Kasumi-1 (cell line): ENCODE measurements at regions not wholly inside any gene's neighbourhood (a gene's known extent, or its start where the extent isn't known, plus 50 kb on each side); places are given as distances from the start of the nearest gene placed in this dataset.
A peak's percentile ranks its signal among the peaks of the same experiment; 100 is the strongest.

Experiments used
- DNase-seq, 2 experiments: peaks; one replicate each; lab custom pipeline; 2025; lab: John Stamatoyannopoulos, UW

DNA sequence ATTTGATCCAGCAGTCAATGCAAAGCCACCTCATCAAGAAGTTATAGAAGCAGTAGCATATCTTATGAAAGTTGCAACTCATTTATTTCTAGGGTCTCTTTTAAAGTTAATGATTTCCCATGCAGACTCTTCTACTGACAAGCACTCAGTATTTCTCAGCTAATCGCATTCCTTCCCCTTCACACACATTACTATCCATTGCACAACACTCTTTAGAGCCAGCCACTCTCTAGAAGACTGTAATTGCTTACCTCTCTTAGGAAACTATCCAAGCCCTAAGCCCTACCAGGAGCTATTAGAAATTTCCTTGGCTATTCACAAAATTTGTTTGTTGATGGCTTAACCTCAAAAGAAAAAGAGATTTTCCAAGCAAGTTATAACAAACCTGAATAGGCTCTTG is 106.0 kb downstream of the ADAMTS1 start:
- DNase-seq: no peak

DNA sequence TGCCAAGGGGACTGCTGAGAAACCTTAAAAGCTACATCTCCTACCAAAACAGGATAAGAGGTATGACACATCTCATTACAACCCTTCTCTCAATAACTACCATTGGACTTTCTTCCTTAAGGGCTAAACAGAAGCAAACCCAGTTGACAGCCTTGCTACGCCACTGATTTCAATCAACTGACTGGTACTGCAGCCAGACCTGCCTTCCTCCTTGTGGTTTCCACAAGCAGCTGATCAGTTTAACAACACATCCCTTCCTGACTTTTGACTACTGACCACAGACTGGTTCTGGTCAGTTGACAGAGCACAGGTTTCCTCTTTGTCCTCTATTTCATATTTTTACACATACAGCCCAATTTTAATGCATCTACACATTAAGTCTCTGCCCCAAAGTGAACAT is 108.8 kb downstream of the ADAMTS1 start:
- peak in 1 of 2 experiments; percentile 15 for DNase-seq

DNA sequence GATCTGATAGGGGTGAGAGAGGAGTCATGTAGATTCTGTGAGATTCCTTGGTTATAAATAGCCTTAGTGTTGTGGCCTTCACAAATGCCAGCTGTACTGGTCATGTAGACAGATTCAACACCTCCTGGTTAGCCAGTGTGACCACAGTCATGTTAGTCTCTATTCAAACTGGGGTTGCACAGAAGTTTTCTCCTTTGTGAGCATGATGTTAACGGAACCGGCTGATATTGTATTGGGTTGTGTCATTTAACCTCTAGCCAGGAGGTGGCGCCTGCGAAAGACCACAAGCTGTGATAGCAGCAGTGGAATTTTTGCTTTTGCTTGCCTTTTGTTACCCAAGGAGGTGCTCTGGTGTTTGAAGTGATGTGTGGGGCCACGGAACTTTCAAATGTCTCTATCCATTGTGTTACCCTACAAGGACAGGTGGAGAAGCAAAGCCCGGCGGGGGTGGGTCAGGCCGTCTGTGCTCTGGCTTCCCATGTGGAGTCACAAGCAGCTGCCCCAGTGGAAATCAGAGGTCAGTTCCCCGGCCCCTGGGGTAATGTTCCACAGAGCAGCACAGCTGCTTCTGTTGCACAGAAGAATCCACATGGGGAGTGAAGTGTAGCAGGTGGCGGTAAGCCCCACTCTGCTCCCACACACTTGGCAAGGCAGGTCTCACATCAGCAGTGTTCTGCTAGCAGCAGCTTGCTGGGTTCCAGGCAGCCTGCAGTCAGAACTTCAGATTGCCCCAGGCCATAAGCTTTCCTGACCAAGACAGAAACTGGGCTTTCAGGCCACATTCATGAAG is 112.6 kb downstream of the ADAMTS1 start:
- peak in 1 of 2 experiments; percentile 21 for DNase-seq

DNA sequence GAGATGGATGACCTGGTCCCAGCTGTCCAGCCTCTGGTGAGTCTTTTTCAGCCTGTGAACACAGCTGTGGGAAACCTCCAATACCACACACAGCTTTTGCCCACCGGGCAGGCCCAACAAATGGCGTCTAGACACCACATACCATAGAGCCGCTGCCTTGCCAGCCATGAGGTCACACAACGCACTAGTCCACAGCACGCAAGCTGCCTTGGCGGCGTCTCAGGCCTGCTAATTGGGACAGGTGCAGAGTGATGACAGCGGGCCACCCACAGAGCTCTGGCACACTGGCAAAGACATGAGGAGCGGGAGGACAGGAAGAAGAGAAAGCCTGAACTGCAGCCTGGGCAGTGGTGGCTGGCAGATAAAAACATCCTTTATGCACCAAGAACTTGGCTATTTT is 125.5 kb downstream of the ADAMTS1 start:
- DNase-seq: no peak

DNA sequence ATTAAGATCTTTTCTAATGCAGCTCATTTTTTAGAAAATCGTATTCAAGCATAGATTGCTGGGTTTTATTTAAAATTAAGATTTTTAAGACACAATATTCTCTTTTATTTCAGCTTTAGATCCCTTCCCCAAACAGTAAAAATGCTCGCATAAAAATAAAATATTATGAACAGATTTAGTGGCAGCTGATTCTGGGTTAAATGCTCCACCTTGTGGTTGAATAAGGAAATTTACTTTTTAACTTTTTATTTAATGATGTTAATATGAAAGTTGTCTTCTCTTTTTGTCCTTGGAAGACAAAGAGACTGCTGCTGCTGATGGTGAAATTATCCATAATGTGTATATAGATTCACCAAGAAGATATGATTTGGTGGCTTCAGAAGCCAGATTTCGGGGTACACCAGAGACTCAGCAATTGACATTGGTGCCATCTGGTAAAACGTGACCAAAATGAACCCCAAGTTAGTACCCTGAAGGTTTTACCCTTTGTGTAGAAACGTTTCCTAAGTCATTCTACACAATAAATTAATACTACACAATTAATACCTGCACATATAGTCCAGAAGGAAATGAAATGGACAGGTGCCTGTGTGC is 128.0 kb downstream of the ADAMTS1 start:
- peak; percentile 49 to 71 for DNase-seq

DNA sequence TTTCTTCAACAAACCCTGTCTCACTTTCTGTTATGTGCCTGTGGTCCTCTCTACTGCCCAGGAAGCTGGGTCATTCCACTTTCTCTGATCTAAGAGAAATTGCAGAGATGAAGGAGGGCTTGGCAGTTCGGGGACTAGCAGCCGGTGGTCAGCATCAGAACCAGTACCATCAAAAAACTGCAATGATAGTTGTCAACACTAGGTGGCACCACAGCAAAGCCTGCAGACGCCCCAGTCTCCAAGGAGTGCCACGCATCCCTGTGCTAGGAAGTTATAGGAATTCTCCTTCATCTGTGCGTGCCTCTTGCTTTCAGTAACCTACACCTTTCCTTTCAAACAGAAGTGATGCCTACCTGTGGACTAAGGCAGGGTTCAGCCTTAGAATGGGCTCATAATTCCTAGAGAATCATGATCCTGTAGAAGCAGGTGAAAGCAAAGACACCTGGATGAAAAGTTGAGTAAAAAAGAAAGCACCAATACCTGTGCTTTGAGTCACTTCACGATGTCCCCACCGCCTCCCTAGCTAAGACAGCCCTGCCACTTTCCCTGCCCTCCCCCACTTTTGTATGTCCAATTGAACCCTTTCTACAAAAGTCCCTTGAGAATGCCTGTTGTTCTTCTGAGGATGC is 129.2 kb downstream of the ADAMTS1 start:
- DNase-seq: peak; percentile 27 to 41

DNA sequence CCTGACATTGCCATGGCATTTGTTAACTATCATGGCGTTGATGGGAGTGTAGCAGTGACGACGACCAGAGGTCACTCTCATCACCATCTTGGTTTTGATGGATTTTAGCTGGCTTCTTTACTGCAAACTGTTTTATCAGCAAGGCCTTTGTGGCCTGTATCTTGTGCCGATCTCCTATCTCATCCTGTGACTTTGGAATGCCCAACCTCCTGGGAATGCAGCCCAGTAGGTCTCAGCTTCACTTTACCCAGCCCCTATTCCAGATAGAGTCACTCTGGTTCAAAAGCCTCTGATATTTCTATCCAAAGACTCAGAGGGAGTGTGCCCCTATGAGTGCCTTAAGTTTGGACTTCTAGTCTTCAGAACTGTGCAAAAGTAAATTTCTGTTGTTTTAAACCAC is 130.1 kb downstream of the ADAMTS1 start:
- DNase-seq: no peak

DNA sequence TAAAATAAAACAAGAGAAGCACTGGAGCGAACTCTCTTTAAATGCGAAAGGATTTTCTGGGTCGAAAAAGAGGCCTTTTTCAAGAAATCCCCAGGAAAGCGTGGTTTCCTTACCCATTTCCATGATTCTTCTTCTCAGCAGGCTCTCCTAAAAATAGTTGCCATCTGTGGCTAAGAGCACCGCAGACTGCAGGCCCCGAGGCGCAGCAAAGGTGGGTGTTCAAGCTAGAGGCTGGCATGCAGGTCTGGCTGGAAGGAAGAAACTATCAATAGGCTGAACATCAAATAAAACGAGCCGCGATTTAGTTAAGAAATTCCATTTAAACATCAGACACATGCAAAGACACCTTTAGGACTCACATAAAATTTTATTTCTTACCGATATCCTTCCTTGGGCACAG is 135.1 kb downstream of the ADAMTS1 start:
- DNase-seq: no peak

DNA sequence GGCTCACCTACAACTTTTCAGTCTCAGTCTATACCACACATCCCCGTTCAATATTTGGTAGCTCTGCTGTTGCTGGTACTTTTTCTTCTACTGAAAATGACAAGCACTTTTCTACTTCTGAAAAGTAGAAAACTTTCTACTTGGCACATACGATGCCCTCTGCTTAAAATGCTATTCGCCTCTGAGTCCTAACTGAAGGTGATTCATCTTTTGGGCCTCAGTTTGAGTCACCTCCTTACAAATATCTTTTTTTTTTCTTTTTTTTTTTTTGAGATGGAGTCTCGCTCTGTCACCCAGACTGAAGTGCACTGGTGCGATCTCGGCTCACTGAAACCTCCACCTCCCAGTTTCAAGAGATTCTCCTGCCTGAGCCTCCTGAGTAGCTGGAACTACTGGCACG is 136.0 kb upstream of the CYYR1 start:
- DNase-seq: no peak

DNA sequence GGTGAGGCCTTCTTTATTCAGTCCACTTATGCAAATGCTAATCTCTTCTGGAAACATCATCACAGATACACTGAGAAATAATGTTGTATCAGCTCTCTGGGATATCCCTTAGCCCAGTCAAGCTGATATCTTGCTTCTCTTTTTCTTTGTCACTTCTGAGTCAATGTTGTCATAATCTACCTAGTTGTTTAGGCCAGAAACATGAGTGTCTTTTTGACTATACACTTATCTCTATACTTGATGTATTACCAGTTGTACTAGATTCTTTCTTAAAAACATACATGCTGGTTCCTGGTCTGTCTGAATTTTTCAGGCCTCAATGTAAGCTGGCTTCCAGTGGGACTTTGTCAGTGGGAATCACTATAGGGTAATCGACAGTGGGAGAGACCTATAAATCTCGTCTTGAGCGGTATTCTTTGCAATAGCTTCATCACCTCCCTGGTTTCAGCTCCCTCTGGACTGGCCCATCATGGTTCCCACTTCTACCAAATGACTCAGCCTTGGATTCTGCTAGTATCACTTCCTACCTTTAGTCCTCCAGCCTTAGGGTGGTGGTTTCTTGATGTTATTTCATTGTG is 135.2 kb upstream of the CYYR1 start:
- DNase-seq: no peak

DNA sequence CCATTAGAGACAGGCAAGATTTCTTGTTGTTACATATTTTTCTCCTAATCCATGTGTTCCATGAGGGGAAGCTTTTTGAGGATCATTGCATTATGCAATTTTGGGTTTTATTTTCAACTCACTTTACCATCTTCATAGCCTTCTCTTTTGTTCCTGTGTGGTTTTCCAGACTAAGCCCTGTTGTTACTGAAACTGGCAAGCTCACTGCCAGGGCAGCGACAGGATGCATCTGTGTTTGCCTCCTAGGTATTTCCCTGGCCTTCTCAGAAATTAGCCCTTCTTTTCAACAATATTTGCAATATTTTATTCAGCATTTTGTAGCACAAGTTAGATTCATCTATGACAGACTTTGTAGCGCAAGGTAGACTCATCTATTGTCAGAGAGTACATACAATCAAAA is 134.2 kb upstream of the CYYR1 start:
- no peak for DNase-seq

DNA sequence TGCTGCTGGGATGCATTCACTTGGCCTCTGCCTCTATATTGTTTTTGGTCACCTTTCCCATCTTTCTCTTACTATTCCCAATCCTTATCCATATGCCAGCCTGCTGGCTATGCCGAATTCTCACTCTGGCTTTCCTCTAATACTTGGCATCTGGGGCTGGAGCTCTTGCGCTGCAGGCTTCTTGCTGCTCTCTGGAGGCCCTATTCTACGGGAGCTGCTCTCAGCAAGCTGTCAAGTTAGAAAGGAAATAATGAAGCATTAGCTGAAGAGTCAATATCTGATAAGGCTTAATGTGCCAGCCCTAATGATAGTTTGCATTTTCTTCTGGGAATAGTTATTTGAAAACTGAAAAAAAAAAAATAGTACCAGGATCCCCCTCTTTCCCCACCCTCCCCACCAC is 125.3 kb upstream of the CYYR1 start:
- DNase-seq: no peak

DNA sequence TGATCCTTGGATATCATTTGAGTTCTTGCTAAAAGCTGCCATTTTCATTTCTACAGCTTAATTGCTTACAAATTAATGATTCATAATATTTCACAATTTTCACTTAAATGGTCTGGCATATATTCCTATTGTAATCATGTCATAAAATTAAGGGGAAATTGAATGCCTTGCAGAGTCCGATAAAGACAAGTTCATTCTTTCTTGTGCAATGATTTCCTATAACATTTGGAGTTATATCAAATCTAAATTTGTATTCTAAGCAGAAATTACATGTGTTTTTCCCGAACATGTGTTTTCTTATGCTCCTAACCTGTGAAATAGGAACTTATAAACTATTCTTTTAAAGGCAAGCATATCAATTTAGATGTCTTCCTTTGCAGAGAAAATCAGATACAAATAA is 118.3 kb upstream of the CYYR1 start:
- no peak for DNase-seq

DNA sequence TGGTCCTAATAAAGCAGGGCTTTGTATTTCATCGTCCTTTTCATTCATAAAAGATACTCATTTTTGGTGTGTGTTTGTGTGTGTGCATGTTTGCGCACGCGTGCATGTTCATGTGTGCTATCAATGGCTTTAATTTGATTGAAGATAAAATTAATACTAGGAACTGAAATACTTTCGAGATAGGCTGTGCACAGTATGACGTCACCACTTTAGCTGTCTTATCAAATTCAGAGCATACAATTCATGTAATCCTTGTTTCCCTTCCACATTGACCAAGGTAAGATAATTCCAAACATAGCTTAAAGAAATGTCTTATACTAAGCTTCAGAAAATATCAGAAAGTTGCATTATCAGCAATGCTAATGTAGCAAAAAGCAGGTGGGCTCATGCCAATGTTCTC is 113.6 kb upstream of the CYYR1 start:
- DNase-seq: no peak

DNA sequence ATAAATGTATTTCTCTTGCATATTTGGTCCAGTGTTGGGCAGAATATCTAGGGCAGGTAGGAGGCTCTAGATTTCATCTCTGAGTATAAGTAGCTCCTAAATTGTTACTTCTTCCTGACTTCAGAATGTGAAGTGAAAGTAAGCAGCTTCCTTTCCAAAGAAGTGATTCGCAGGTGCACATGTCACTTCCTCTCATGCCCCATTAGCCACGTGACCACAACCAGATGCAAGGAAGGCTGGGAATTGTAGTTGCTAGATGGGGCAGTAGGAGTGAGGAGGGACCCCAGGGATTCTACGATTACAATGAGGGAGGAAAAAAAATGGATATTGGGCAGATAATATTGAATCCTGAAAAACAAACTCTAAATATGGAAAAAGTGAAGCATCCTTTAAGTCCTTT is 113.2 kb upstream of the CYYR1 start:
- DNase-seq: peak in 1 of 2 experiments; percentile 2

DNA sequence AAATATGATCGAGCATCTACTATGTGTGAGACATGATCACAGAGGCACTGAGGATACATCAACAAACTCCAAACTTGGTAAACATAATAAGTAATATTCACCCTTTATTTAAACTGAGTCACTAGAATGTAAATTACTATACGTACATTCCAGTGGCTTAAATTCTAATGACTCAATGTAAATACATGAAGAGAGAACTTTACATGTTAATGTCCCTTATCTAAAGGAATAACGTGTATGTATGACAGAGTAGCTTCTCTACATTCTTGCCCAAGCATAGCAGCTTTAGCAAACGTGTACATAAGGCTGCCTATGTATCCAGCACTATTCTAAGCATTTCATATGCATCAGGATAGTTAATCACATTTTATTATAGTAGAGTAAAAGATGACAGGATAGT is 111.8 kb upstream of the CYYR1 start:
- no peak for DNase-seq

DNA sequence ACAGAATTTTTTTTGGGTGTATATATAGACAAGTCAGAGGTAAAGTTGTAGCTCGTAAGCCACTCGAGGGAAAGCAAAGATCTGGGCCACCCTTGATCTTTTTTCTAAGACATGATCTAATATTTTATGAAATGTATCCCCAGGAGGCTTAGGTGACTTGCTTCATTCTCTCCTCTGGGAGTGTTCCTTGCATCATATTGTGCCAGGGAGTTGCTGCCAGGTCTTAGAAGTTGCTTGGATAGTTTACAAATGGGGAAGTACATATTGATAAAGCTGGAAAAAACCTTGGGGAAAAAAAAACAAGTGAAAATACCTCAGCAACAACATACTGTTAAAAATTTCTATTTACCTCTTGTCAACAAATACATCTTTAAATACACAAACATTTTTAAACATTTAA is 110.9 kb upstream of the CYYR1 start:
- no peak for DNase-seq

DNA sequence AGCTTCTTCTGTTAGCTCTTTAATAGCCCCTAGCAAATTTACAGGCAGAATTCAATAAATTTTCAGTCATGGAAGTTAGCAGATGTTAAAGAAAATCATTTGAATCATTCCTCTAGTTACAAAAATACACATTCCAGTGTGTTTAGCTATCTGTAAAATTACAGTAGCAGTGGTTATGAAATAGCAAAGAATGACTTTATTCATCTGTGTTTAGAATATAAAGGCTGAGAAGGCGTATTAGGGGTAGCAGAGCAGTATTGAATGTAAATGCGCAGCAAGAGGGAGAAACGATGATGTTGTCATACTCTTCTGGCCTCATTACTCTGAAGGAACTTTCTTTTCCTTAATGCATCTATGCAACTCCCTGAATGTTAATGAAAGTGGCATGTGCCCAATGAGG is 106.2 kb upstream of the CYYR1 start:
- no peak for DNase-seq

DNA sequence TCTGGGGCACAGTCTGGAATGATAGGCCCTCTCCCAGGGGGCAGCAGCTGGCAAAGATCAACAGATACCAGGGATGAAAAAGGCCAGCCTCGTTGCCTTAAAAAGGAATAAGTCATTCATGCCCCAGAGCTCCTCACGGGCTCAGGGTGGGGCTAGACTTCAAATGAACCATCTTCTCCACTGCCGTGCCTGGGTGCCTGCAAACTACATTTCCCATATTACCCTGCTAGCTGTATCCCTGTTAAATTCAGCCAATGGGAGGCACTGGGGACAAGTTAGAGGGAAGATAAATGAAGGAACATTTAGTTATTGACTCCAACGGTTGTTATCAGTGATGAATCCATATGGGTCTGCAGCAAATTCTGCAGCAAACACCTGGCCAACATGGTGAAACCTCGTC is 101.2 kb upstream of the CYYR1 start:
- no peak for DNase-seq

DNA sequence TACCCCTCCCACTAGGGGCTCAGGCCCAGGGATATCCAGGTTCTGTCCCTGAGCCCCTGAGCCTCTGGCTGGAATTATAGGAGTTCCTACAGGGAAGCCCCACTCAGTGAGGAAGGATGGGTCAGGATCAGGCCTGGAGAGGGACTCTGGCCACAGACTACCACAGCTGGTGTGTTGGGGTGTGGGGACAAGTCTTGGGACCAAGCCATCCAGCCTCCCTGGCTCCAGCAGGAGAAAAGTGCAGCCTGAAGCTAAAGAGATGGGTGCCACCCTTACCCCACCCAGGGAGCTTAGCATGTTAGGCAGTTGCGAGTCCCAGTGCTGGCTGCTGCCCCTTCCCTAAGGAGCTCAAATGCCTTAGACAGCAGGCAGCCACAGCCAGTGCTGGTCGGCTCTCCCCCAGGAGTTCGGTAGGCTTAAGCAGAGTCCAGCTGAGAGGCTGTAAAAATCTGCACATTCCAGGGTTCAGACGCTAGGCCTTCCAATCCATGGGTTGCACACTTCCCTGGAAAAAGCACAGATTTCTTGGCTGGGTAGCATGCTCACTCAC is 96.2 kb upstream of the CYYR1 start:
- no peak for DNase-seq

DNA sequence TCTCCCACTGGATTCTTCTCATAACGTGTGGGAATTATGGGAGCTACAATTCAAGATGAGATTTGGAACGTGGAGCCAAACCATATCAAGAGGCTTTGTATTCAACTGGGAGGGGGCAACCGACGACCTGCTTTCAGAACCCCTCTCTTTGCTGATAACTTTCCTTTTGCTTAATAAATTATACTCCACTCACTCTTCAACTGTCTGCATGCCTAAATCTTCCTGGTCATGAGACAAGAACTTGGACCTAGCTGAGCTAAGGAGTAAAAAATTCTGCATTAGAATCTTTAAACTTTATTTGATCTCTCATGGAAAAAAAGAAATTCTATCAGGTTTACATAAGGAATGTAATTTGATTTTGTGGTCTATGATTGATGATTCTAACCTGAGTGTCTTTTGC is 86.7 kb upstream of the CYYR1 start:
- DNase-seq: no peak

DNA sequence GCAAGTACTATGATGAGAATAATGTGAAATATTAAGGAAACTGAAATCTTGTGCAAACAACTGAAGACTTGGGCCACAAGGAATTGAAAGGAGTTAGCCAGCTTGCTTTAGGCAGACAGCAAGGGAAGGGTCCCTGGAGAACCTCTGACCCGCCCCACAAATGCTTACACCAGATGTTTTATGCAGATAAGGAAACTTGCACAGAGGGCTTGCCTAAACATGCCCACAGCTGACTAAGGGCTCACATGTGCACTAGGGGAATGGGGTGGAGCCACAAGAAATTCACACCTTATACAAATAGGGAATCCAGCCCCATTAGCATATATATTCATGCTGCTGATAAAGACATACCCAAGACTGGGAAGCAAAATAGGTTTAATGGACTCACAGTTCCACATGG is 86.1 kb upstream of the CYYR1 start:
- no peak for DNase-seq

DNA sequence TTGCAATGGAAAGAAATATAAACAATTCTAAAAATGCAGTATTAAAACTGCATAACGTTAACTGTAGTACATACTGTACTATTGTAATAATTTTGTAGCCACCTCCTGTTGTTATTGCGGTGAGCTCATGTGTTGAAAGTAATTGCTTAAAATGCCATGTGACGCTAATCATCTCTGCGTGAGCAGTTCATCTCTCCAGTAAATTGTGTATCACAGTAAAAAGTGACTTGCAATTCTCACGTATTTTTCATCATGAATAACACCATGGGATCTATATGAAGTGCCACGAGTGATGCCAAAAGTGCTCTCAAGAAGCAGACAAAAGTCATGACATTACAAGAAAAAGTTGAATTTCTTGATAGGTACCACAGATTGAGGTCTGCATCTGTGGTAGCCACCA is 82.4 kb upstream of the CYYR1 start:
- no peak for DNase-seq
